MV-4-11 (cell line): ENCODE measurements at regions not wholly inside any gene's neighbourhood (a gene's known extent, or its start where the extent isn't known, plus 50 kb on each side); places are given as distances from the start of the nearest gene placed in this dataset.

Experiments
- DNase-seq: peaks from one replicate; lab custom pipeline; 2025; lab: John Stamatoyannopoulos, UW

- DNase-seq = no peak
Observed at GRCh38 chr13:97057176-97057575, 62.9 kb upstream of the OXGR1 start.

- no peak for DNase-seq
Observed at GRCh38 chr13:97058391-97058790, 64.1 kb upstream of the OXGR1 start.

GRCh38 chr13:97058926-97059325 lies 64.7 kb upstream of the OXGR1 start:
- DNase-seq = no peak

- peak; percentile 63 for DNase-seq
Observed at GRCh38 chr13:97067017-97067895, 73.0 kb upstream of the OXGR1 start.

GRCh38 chr13:97068151-97068550 lies 73.9 kb upstream of the OXGR1 start:
- no peak for DNase-seq

- no peak for DNase-seq
Observed at GRCh38 chr13:97069050-97069815, 75.0 kb upstream of the OXGR1 start.

GRCh38 chr13:97072297-97072696 lies 78.0 kb upstream of the OXGR1 start:
- no peak for DNase-seq

- DNase-seq = no peak
Observed at GRCh38 chr13:97074618-97075017, 80.3 kb upstream of the OXGR1 start.

- peak; percentile 78 for DNase-seq
Observed at GRCh38 chr13:97076898-97077297, 82.6 kb upstream of the OXGR1 start.

- DNase-seq = peak; percentile 81
Observed at GRCh38 chr13:97077341-97077740, 83.1 kb upstream of the OXGR1 start.

- no peak for DNase-seq
Observed at GRCh38 chr13:97079726-97080125, 85.5 kb upstream of the OXGR1 start.

GRCh38 chr13:97082461-97083207 lies 88.4 kb upstream of the OXGR1 start:
- DNase-seq = no peak

- no peak for DNase-seq
Observed at GRCh38 chr13:97091196-97091595, 96.9 kb upstream of the OXGR1 start.

- DNase-seq = peak; percentile 82
Observed at GRCh38 chr13:97100821-97101220, 106.5 kb upstream of the OXGR1 start.

- DNase-seq = no peak
Observed at GRCh38 chr13:97101912-97102708, 107.8 kb upstream of the OXGR1 start.

- DNase-seq = no peak
Observed at GRCh38 chr13:97106323-97106722, 112.0 kb upstream of the OXGR1 start.

- DNase-seq = no peak
Observed at GRCh38 chr13:97107815-97108529, 113.7 kb upstream of the OXGR1 start.

- no peak for DNase-seq
Observed at GRCh38 chr13:97108530-97108900, 113.6 kb upstream of the MBNL2 start.

- no peak for DNase-seq
Observed at GRCh38 chr13:97109256-97109655, 112.9 kb upstream of the MBNL2 start.

- peak; percentile 81 for DNase-seq
Observed at GRCh38 chr13:97109841-97110492, 112.2 kb upstream of the MBNL2 start.

GRCh38 chr13:97110936-97111335 lies 111.2 kb upstream of the MBNL2 start:
- DNase-seq = no peak
